Tibial nerve (tissue), 4 donors: ENCODE measurements at regions not wholly inside any gene's neighbourhood (a gene's known extent, or its start where the extent isn't known, plus 50 kb on each side); places are given as distances from the start of the nearest gene placed in this dataset.

Source experiments
- DNase-seq, 2 donors: peaks; one replicate each; pipeline ENCODE4 v3.0.0-alpha.2; 2019; ENCODE audit warnings: low spot score in 2 of 2
- H3K27ac ChIP-seq, 4 donors: fragments of 200-600 bp; sonication (generic) in 3 of 4; one replicate each; pipeline ENCODE4 v1.5.1; 2017 to 2019; ENCODE audit warnings: mild to moderate bottlenecking in 1 of 4
- H3K27me3 ChIP-seq, 2 donors: fragments of 200-600 bp; sonication (generic) in 1 of 2; one replicate each; pipeline versions ENCODE4 v1.5.1 to v1.6.0; 2017 to 2019
- H3K36me3 ChIP-seq, 3 donors: fragments of 200-600 bp; sonication (generic); one replicate each; pipeline ENCODE4 v1.5.1; 2018 to 2019
- H3K4me1 ChIP-seq, 4 donors: fragments of 200-600 bp; sonication (generic) in 3 of 4; one replicate each; pipeline ENCODE4 v1.5.1; 2017 to 2019
- H3K4me3 ChIP-seq, 4 donors: fragments of 200-600 bp; sonication (generic) in 3 of 4; one replicate each; pipeline ENCODE4 v1.5.1; 2017 to 2019; ENCODE audit warnings: mild to moderate bottlenecking in 1 of 4, moderate library complexity in 1 of 4
- H3K9me3 ChIP-seq, 4 donors: fragments of 200-600 bp; sonication (generic) in 3 of 4; one replicate each; pipeline ENCODE4 v1.5.1; 2017 to 2019
- EP300 ChIP-seq, 2 donors: sonication (generic); formaldehyde crosslinking; IDR thresholded peaks; one replicate each; pipeline ENCODE4 v1.6.1; 2017; ENCODE audit warnings: antibody characterized with exemption in 2 of 2, mild to moderate bottlenecking in 1 of 2
- POLR2A ChIP-seq, 2 donors: fragments of 450-650 bp; IDR thresholded peaks; one replicate each; pipeline ENCODE4 v1.6.1; 2017; ENCODE audit warnings: antibody characterized with exemption in 2 of 2, mild to moderate bottlenecking in 2 of 2, moderate library complexity in 2 of 2
- WGBS, 2 donors: methylation state at CpG; one replicate each; pipeline ENCODE4 v1.1.5; 2018; 5-methylcytosine and 5-hydroxymethylcytosine counted together
- TF ChIP-seq, protein P1 (sequence below), 5 experiments: fragments of 200-600 bp in 3 of 5; fragments of 450-650 bp in 2 of 5; sonication (generic) in 3 of 5; IDR thresholded peaks; one replicate each; pipeline ENCODE4 v1.5.1; 2016 to 2019; ENCODE audit warnings: antibody characterized with exemption in 5 of 5, mild to moderate bottlenecking in 3 of 5, moderate library complexity in 2 of 5

DNA sequence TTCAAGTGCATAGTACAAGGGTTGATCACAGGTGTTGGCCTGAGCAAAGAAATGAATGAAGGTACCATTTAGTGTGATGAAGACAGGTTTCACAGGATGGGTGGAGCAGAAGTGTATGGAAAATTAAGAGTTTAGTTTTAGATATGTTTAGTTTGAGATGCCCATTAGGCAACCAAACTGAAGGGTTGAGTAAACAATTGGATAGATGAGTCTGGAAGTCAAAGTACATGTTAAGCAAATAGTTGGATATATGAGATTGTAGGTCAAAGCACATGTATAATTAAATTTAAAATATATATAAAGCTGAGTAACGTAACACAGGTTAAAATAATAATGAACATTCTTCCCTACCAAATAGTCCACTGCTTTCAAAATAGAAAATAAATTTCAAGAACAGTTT lies 237.1 kb upstream of the PCSK5 start:
- Histone ChIP-seq H3K4me3 (no peak overlapping the region), H3K27ac (no peak overlapping the region), H3K36me3 (no peaks in the 10 kb centered on the region), H3K4me1 (no peaks in the 10 kb centered on the region), H3K9me3 (no peaks in the 10 kb centered on the region), H3K27me3 (no peaks in the 10 kb centered on the region)
- DNase-seq, result no peak
- 88 to 91% methylated on average over 1 of the region's 1 CpG for WGBS, 2 donors
- TF ChIP-seq EP300 (IDR thresholded peaks at IDR 0.05) (no peak), POLR2A (IDR thresholded peaks at IDR 0.05) (no peak)
- TF ChIP-seq, protein P1, sequence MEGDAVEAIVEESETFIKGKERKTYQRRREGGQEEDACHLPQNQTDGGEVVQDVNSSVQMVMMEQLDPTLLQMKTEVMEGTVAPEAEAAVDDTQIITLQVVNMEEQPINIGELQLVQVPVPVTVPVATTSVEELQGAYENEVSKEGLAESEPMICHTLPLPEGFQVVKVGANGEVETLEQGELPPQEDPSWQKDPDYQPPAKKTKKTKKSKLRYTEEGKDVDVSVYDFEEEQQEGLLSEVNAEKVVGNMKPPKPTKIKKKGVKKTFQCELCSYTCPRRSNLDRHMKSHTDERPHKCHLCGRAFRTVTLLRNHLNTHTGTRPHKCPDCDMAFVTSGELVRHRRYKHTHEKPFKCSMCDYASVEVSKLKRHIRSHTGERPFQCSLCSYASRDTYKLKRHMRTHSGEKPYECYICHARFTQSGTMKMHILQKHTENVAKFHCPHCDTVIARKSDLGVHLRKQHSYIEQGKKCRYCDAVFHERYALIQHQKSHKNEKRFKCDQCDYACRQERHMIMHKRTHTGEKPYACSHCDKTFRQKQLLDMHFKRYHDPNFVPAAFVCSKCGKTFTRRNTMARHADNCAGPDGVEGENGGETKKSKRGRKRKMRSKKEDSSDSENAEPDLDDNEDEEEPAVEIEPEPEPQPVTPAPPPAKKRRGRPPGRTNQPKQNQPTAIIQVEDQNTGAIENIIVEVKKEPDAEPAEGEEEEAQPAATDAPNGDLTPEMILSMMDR (IDR thresholded peaks at IDR 0.05), result no peak

DNA sequence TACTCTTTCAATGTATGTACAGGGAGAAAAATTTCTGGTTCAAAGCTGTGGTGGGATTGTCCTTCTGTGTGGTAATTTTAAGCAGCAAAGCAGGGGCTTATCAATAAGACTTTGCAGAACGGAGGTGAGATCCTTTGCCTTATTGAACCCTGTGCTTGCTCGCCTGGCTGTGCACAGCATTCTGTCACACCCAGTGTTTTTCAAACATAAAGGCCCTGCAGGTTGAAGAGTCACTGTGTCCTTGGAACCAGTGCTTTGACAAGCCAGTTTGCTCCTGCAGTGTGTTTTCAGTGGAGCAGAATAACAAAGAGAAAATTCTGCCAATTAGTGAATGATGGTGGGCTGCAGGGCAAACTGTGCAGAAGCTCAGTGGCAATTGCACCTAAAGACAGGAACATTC lies 236.7 kb upstream of the PCSK5 start:
- WGBS, 2 donors, result 86 to 87% methylated on average over 2 of the region's 2 CpGs
- DNase-seq, result no peak
- no peak overlapping the region for H3K4me3 ChIP-seq
- H3K27ac ChIP-seq, result no peak overlapping the region
- H3K27me3 ChIP-seq, result no peaks in the 10 kb centered on the region
- H3K4me1 ChIP-seq, result no peaks in the 10 kb centered on the region
- H3K36me3 ChIP-seq, result no peaks in the 10 kb centered on the region
- TF ChIP-seq POLR2A (IDR thresholded peaks at IDR 0.05) (no peak), EP300 (IDR thresholded peaks at IDR 0.05) (no peak)
- TF ChIP-seq, protein P1 (IDR thresholded peaks at IDR 0.05), result no peak
- H3K9me3 ChIP-seq, result no peaks in the 10 kb centered on the region

DNA sequence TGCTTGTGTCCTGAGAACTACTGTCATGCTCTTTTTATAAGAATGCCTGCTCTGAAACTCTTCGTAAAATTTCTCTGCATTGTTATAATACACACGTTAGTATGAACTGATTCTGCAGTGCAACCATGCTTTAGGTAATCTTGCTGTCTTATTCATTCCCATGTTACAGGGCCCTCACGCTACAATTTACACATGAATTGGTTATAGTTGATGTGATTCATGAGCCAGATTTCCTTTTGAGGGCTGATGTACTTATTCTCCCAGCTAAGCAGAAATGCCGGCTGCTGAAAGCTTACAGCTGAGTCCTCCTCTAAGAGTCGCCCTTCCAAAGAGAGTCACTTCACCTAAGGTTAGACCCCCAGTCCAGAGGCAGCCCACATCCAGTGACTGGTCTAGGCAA lies 233.5 kb upstream of the PCSK5 start:
- H3K4me1 ChIP-seq, result no peaks in the 10 kb centered on the region
- no peak for DNase-seq
- 80 to 88% methylated on average over 5 of the region's 5 CpGs for WGBS, 2 donors

DNA sequence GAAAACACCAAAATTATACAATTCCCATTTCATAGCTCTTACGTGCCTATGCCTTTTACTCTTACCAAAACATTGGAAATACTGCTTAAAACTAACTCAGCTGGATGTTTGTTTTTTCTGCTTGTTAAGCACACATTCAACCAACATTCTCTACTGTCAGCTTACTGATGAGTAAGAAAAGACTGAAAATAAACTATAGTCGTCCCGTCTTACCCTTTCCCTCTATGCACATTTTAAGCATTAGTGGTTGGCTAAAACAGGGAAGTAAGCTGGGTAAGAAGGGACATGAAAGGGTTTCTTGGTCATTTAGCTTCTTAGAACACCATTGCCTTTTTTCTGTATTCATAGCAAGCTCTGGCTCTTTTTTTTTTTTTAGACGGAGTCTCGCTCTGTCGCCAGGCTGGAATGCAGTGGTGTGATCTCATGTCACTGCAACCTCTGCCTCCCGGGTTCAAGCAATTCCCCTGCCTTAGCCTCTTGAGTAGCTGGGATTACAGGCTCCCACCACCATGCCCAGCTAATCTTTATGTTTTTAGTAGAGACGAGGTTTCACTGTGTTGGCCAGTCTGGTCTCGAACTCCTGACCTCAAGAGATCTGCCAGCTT lies 232.1 kb upstream of the PCSK5 start:
- TF ChIP-seq EP300 (IDR thresholded peaks at IDR 0.05) (no peak), POLR2A (IDR thresholded peaks at IDR 0.05) (no peak)
- TF ChIP-seq, protein P1 (IDR thresholded peaks at IDR 0.05), result no peak
- Histone ChIP-seq H3K4me1 (no peaks in the 10 kb centered on the region), H3K9me3 (no peaks in the 10 kb centered on the region), H3K27ac (no peak overlapping the region), H3K4me3 (no peak overlapping the region), H3K27me3 (no peaks in the 10 kb centered on the region), H3K36me3 (no peaks in the 10 kb centered on the region)
- WGBS, 2 donors, result 44 to 51% methylated on average over 9 of the region's 9 CpGs
- no peak for DNase-seq

More for the DNA sequence above, 233.5 kb upstream of the PCSK5 start:
- Histone ChIP-seq H3K4me3 (no peak overlapping the region), H3K36me3 (no peaks in the 10 kb centered on the region), H3K27me3 (no peaks in the 10 kb centered on the region), H3K9me3 (no peaks in the 10 kb centered on the region), H3K27ac (no peak overlapping the region)
- TF ChIP-seq POLR2A (IDR thresholded peaks at IDR 0.05), result no peak
- TF ChIP-seq, protein P1 (IDR thresholded peaks at IDR 0.05), result no peak
- no peak for TF ChIP-seq EP300 (IDR thresholded peaks at IDR 0.05)

DNA sequence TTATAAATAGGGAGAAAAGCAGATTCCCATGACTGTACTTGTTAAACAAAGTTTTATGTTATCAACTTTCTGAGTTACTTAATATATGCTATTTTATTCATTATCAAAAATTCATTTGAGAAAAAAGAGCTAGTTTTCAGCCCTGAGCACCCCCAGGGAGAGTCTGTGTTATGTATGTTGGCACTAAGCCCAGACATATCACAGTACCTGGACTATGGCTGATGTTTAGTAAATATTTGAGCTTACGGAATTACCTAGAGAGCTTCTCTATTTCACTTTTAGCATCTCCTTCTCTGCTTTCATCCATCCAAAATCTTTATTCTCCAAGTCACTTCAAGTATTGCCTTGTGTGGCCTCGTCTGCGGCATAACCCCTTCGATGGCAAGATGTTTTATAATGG lies 225.9 kb upstream of the PCSK5 start:
- TF ChIP-seq POLR2A (IDR thresholded peaks at IDR 0.05), result no peak
- Histone ChIP-seq H3K36me3 (no peaks in the 10 kb centered on the region), H3K4me1 (no peaks in the 10 kb centered on the region), H3K27me3 (no peaks in the 10 kb centered on the region), H3K27ac (no peak overlapping the region), H3K9me3 (no peaks in the 10 kb centered on the region), H3K4me3 (no peak overlapping the region)
- 74 to 82% methylated on average over 4 of the region's 4 CpGs for WGBS, 2 donors
- DNase-seq, result no peak
